ENCODE measurements at regions not wholly inside any gene's neighbourhood (a gene's known extent, or its start where the extent isn't known, plus 50 kb on each side); places are given as distances from the start of the nearest gene placed in this dataset.

- DNase-seq: no peak
Measured at GRCh38 chr1:37393173-37394120, 80.9 kb upstream of the ZC3H12A start.

- no peak for DNase-seq
Measured at GRCh38 chr1:37394574-37395464, 79.6 kb upstream of the ZC3H12A start.

GRCh38 chr1:37398096-37398495 lies 76.3 kb upstream of the ZC3H12A start:
- no peak for DNase-seq

GRCh38 chr1:37399205-37399604 lies 75.2 kb upstream of the ZC3H12A start:
- DNase-seq: no peak

GRCh38 chr1:37399830-37400464 lies 74.4 kb upstream of the ZC3H12A start:
- DNase-seq: no peak

GRCh38 chr1:37400466-37401225 lies 73.7 kb upstream of the ZC3H12A start:
- DNase-seq: no peak

GRCh38 chr1:37403166-37403565 lies 71.2 kb upstream of the ZC3H12A start:
- no peak for DNase-seq

GRCh38 chr1:37404711-37405110 lies 69.7 kb upstream of the ZC3H12A start:
- no peak for DNase-seq

- no peak for DNase-seq
Measured at GRCh38 chr1:37410105-37410504, 64.3 kb upstream of the ZC3H12A start.

- peak; percentile 23 for DNase-seq
Measured at GRCh38 chr1:37410815-37411214, 63.6 kb upstream of the ZC3H12A start.

GRCh38 chr1:37415611-37416244 lies 58.7 kb upstream of the ZC3H12A start:
- DNase-seq: no peak

- DNase-seq: no peak
Measured at GRCh38 chr1:37420456-37420855, 53.9 kb upstream of the ZC3H12A start.

- DNase-seq: no peak
Measured at GRCh38 chr1:37423810-37424209, 50.6 kb upstream of the ZC3H12A start.

- DNase-seq: no peak
Measured at GRCh38 chr1:37424523-37424922, 49.9 kb upstream of the ZC3H12A start.
